Osteoblast (primary cell): ENCODE measurements at regions not wholly inside any gene's neighbourhood (a gene's known extent, or its start where the extent isn't known, plus 50 kb on each side); places are given as distances from the start of the nearest gene placed in this dataset.

Experiments
- DNase-seq: peaks from one replicate; pipeline ENCODE4 v3.0.0; 2011; ENCODE audit warnings: low spot score, mixed read lengths; ENCODE audit not compliant: insufficient read length; ENCODE audit errors: missing footprints
- H2AFZ ChIP-seq: 2 replicates; pipeline ENCODE4 v1.6.0; 2011; ENCODE audit warnings: mild to moderate bottlenecking, low read length
- H3K27ac ChIP-seq: 2 replicates; pipeline ENCODE4 v1.5.1; 2011; ENCODE audit warnings: mild to moderate bottlenecking, low read depth, low read length, moderate library complexity
- H3K27me3 ChIP-seq: 2 replicates; pipeline ENCODE4 v1.6.0; 2012; ENCODE audit warnings: mild to moderate bottlenecking, control low read depth, inconsistent platforms, low read length, moderate library complexity; ENCODE audit not compliant: insufficient read depth
- H3K36me3 ChIP-seq: 2 replicates; pipeline ENCODE4 v1.5.1; 2011; ENCODE audit warnings: mild to moderate bottlenecking, low read length, control low read depth, moderate library complexity; ENCODE audit not compliant: insufficient read depth
- H3K4me1 ChIP-seq: 2 replicates; pipeline ENCODE4 v1.5.1; 2011; ENCODE audit warnings: mild to moderate bottlenecking, low read length, control low read depth, moderate library complexity; ENCODE audit not compliant: insufficient read depth
- H3K4me2 ChIP-seq: 2 replicates; pipeline ENCODE4 v1.6.0; 2011; ENCODE audit warnings: mild to moderate bottlenecking, low read length; ENCODE audit not compliant: insufficient read depth
- H3K4me3 ChIP-seq: fragments of 200-600 bp; sonication (generic); 3 replicates; pipeline ENCODE4 v1.5.1; 2012; ENCODE audit warnings: mild to moderate bottlenecking, low read length, inconsistent platforms; ENCODE audit not compliant: insufficient read depth
- H3K79me2 ChIP-seq: 2 replicates; pipeline ENCODE4 v1.6.0; 2012; ENCODE audit warnings: mild to moderate bottlenecking, low read length, control low read depth, inconsistent platforms; ENCODE audit not compliant: insufficient read depth
- H3K9me3 ChIP-seq: 2 replicates; pipeline ENCODE4 v1.5.1; 2011; ENCODE audit warnings: low read depth, low read length, control low read depth
- H4K20me1 ChIP-seq: 2 replicates; pipeline ENCODE4 v1.6.0; 2012; ENCODE audit warnings: mild to moderate bottlenecking, low read length, control low read depth; ENCODE audit not compliant: insufficient read depth
- CTCF ChIP-seq: IDR thresholded peaks from 2 replicates; pipeline ENCODE4 v1.5.1; 2011; ENCODE audit warnings: mild to moderate bottlenecking, low read depth, low read length, moderate library complexity; ENCODE audit errors: extremely low read depth

- DNase-seq, result no peak
- no peaks in the 10 kb centered on the region for H3K36me3 ChIP-seq
Observed at GRCh38 chr18:9039441-9040071, 62.9 kb upstream of the NDUFV2 start.

GRCh38 chr18:9042766-9043481, 59.6 kb upstream of the NDUFV2 start:
- H3K27ac ChIP-seq, result no peak overlapping the region
- no peaks in the 10 kb centered on the region for H3K27me3 ChIP-seq
- no peak overlapping the region for H3K4me3 ChIP-seq
- H3K79me2 ChIP-seq, result no peaks in the 10 kb centered on the region
- no peaks in the 10 kb centered on the region for H3K36me3 ChIP-seq
- no peaks in the 10 kb centered on the region for H4K20me1 ChIP-seq
- TF ChIP-seq CTCF, result no peak
- no peak overlapping the region for H2AFZ ChIP-seq
- no peak for DNase-seq
- no peak overlapping the region for H3K4me2 ChIP-seq
- H3K9me3 ChIP-seq, result no peaks in the 10 kb centered on the region
- peaks cover under 1% of the 10 kb centered on the region for H3K4me1 ChIP-seq

More at GRCh38 chr18:9039441-9040071, 62.9 kb upstream of the NDUFV2 start:
- Histone ChIP-seq H3K27ac (no peak overlapping the region), H3K4me3 (no peak overlapping the region), H3K4me2 (no peak overlapping the region), H2AFZ (no peak overlapping the region), H3K9me3 (no peaks in the 10 kb centered on the region), H3K27me3 (no peaks in the 10 kb centered on the region), H3K79me2 (no peaks in the 10 kb centered on the region), H3K4me1 (no peaks in the 10 kb centered on the region), H4K20me1 (no peaks in the 10 kb centered on the region)
- no peak for TF ChIP-seq CTCF

- Histone ChIP-seq H3K4me2 (no peak overlapping the region), H3K79me2 (no peaks in the 10 kb centered on the region), H2AFZ (no peak overlapping the region), H4K20me1 (no peaks in the 10 kb centered on the region), H3K27ac (no peak overlapping the region), H3K4me3 (no peak overlapping the region), H3K27me3 (no peaks in the 10 kb centered on the region), H3K36me3 (no peaks in the 10 kb centered on the region), H3K4me1 (peaks cover 7% of the 10 kb centered on the region), H3K9me3 (no peaks in the 10 kb centered on the region)
- no peak for DNase-seq
- no peak for TF ChIP-seq CTCF
Observed at GRCh38 chr18:9043581-9043980, 58.9 kb upstream of the NDUFV2 start.

GRCh38 chr18:9047715-9048114, 54.8 kb upstream of the NDUFV2 start:
- no peak for TF ChIP-seq CTCF
- H4K20me1 ChIP-seq, result no peaks in the 10 kb centered on the region
- peaks cover 18% of the 10 kb centered on the region for H3K4me1 ChIP-seq
- no peak overlapping the region for H3K27ac ChIP-seq
- no peak overlapping the region for H2AFZ ChIP-seq
- H3K79me2 ChIP-seq, result no peaks in the 10 kb centered on the region
- no peak overlapping the region for H3K4me3 ChIP-seq
- no peak overlapping the region for H3K4me2 ChIP-seq
- no peaks in the 10 kb centered on the region for H3K36me3 ChIP-seq
- peaks cover 6% of the 10 kb centered on the region for H3K9me3 ChIP-seq
- no peak for DNase-seq
- no peaks in the 10 kb centered on the region for H3K27me3 ChIP-seq
